ENCODE measurements at regions not wholly inside any gene's neighbourhood (a gene's known extent, or its start where the extent isn't known, plus 50 kb on each side); places are given as distances from the start of the nearest gene placed in this dataset.

DNA sequence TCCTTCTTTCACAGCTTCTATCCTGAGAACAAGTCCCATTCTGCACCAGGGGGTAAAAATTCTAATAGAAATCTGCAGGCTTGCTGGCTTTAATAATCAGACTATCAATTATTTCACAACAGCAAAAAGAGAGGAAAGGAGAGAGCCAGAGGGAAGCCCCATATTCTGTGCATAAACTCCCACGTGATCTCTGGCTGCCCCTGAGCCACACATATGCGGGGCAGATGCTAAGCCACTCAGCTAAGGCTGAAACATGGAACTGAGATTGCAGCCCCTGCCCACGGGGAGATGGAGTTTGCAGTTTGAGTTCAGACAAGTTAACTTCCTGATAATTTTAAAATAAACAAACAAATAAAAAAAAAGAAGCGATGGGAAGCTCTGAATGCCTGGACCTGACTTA lies 254.4 kb upstream of the CCDC196 start:
- TF ChIP-seq, protein P1, sequence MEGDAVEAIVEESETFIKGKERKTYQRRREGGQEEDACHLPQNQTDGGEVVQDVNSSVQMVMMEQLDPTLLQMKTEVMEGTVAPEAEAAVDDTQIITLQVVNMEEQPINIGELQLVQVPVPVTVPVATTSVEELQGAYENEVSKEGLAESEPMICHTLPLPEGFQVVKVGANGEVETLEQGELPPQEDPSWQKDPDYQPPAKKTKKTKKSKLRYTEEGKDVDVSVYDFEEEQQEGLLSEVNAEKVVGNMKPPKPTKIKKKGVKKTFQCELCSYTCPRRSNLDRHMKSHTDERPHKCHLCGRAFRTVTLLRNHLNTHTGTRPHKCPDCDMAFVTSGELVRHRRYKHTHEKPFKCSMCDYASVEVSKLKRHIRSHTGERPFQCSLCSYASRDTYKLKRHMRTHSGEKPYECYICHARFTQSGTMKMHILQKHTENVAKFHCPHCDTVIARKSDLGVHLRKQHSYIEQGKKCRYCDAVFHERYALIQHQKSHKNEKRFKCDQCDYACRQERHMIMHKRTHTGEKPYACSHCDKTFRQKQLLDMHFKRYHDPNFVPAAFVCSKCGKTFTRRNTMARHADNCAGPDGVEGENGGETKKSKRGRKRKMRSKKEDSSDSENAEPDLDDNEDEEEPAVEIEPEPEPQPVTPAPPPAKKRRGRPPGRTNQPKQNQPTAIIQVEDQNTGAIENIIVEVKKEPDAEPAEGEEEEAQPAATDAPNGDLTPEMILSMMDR (IDR thresholded peaks at IDR 0.05; ENCODE audit: low read depth, low read length), result no peak
- no peak for DNase-seq (ENCODE audit: extremely low read depth, low read depth)

DNA sequence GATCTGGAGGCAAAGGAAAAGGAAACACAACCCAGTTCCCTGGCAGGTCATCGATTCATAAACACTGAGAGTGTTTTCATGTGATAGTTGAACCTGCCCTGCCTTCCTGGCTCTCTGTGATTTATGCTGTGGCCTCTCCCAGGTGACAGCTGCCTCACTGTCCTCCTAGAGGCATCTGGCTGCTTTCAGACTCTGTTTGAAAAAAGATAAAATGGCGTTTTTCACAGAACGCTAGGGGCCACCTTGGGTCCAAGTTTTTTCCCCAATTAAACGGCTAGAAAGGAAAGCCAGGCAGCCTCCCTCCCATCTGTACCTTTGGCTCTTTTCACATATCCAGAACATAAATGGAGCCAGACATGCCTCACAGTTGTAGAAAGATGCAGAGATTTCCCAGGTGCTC lies 252.6 kb upstream of the CCDC196 start:
- DNase-seq (ENCODE audit: extremely low read depth, low read depth), result no peak
- TF ChIP-seq, protein P1 (IDR thresholded peaks at IDR 0.05; ENCODE audit: low read depth, low read length), result no peak

DNA sequence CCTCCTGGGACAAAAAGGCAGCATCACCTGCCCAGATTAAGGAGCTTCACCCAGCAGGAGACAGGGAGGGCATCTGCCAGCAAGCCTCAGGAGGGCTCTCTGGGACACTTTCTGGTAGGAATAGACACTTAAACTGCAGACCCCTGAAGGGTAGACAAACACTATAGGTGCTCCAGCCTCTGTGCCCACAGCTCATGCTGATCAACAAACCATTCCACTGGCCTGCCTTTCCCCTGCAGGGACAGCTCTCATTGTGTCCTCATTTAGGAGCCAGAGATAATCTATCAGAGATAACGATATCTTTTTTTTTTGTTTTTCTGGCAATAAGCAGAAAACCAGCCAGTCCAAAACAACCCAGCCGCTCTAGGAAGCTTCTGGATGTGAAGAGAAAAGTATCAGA lies 251.8 kb upstream of the CCDC196 start:
- TF ChIP-seq, protein P1 (IDR thresholded peaks at IDR 0.05; ENCODE audit: low read depth, low read length), result no peak
- DNase-seq (ENCODE audit: extremely low read depth, low read depth), result no peak

DNA sequence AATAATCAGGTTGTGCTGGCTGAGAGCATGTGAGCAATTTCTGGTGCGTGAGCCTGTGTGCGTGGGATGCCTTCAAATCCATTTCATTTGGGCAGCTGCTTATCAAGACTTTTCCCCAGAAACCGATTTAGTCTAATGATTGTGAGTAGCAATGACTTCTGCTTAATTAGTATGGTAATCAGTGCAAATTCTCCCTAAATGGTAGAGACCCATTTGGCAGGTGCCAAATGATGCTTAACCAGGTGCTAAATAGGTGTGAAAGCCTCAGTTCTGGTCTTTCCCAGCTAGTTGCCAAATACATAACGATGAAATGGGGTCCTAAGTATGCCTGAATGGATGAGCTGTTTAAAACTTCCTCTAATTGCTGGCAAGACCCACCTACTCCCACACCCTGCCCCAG lies 248.4 kb upstream of the CCDC196 start:
- TF ChIP-seq, protein P1 (IDR thresholded peaks at IDR 0.05; ENCODE audit: low read depth, low read length), result no peak
- no peak for DNase-seq (ENCODE audit: extremely low read depth, low read depth)

DNA sequence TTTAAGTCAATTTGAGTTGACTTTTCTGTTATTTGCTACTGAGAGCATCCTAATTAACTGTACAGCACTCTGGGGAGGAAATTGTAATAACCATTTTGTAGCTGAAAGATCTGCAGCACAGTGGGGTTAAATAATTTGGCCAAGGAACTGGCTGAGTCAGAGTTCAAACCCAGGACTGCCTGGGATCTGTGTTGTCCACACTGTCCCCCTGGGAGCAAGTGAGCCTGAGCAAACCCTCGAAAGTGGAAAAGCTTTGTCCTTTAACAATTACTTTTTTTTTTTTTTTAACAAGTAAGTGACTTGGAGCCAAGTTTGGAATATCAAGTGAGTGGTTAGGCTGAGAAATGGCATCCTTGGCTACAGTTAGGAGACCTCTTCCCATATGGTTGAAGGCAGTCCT lies 247.2 kb upstream of the CCDC196 start:
- TF ChIP-seq, protein P1 (IDR thresholded peaks at IDR 0.05; ENCODE audit: low read depth, low read length), result no peak
- DNase-seq (ENCODE audit: extremely low read depth, low read depth), result no peak

DNA sequence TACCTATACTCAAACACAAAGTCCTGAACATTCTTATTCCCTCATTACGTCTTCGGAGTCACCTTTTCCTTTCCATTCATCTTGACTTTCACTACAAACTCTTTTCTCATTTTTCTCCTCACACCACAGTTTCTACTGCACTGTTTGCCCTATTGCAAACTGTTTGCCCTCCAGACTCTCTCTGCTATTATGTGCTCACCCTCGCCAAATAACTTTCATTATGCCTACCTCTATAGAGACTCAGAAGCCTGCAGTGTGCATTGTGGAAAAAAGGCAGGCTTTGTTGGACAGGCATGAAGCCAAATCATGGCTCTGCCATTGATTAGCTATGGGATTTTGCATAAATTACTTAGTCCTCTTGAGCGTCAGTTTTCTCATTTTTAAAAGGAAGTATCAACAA lies 246.6 kb upstream of the CCDC196 start:
- TF ChIP-seq, protein P1 (IDR thresholded peaks at IDR 0.05; ENCODE audit: low read depth, low read length), result no peak
- no peak for DNase-seq (ENCODE audit: extremely low read depth, low read depth)

DNA sequence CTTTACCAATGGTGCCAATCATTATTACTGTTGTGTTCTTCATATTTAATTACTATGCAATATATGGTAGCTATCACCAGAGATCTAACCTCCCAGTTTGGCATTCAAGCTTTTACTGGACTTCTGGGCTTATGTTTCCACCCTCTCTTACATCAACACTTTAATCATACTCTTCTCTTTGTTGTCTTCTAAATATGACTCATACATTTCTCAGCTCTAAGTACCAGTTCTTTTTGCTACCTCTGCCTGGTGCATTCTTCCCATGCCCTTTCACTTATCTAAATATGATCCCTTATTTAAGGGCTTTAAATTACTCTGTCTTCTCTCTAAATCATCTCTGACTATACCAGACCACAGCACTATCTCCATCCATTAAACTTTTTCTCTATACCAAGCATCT lies 246.1 kb upstream of the CCDC196 start:
- no peak for DNase-seq (ENCODE audit: extremely low read depth, low read depth)
- TF ChIP-seq, protein P1 (IDR thresholded peaks at IDR 0.05; ENCODE audit: low read depth, low read length), result no peak

Data from AG09319 (cell line).